Sigmoid colon (tissue), 4 donors: ENCODE measurements at regions not wholly inside any gene's neighbourhood (a gene's known extent, or its start where the extent isn't known, plus 50 kb on each side); places are given as distances from the start of the nearest gene placed in this dataset.

Experiments
- POLR2A ChIP-seq, 2 donors: fragments of 450-650 bp; IDR thresholded peaks; one replicate each; pipeline ENCODE4 v1.6.1; 2016; ENCODE audit warnings: antibody characterized with exemption in 2 of 2, mild to moderate bottlenecking in 2 of 2, moderate library complexity in 2 of 2
- POLR2AphosphoS5 ChIP-seq, 4 donors: sonication (generic); formaldehyde crosslinking; IDR thresholded peaks; one replicate each; pipeline ENCODE4 v1.6.1; 2017; ENCODE audit warnings: antibody characterized with exemption in 4 of 4
- TF ChIP-seq, protein P1 (sequence below), 4 experiments: fragments of 450-650 bp in 3 of 4; fragments of 200-600 bp in 1 of 4; IDR thresholded peaks; one replicate each; pipeline ENCODE4 v1.5.1; 2016 to 2019; ENCODE audit warnings: antibody characterized with exemption in 4 of 4, mild to moderate bottlenecking in 3 of 4, moderate library complexity in 2 of 4

DNA sequence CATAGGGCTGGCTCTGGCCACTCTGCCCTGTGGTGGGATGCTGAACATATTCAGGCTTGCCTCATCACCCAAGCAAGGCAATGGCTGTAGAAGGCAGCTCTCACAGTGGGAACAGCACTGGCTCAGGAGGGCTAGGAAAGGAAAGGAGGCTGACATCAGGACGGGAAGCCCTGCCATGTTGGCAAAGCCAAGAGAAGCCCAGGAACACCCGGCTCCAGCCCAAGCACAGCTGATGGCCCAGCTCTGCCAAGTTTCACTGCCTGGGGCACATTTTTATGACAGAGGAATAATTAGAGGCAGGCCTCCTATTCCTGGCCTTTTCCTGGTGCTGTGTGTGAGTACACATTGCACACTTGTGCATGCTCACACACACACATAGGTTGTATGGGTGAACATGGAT, 163.6 kb upstream of the SMIM23 start:
- TF ChIP-seq, protein P1, sequence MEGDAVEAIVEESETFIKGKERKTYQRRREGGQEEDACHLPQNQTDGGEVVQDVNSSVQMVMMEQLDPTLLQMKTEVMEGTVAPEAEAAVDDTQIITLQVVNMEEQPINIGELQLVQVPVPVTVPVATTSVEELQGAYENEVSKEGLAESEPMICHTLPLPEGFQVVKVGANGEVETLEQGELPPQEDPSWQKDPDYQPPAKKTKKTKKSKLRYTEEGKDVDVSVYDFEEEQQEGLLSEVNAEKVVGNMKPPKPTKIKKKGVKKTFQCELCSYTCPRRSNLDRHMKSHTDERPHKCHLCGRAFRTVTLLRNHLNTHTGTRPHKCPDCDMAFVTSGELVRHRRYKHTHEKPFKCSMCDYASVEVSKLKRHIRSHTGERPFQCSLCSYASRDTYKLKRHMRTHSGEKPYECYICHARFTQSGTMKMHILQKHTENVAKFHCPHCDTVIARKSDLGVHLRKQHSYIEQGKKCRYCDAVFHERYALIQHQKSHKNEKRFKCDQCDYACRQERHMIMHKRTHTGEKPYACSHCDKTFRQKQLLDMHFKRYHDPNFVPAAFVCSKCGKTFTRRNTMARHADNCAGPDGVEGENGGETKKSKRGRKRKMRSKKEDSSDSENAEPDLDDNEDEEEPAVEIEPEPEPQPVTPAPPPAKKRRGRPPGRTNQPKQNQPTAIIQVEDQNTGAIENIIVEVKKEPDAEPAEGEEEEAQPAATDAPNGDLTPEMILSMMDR (IDR thresholded peaks at IDR 0.05), result no peak
- TF ChIP-seq POLR2A (IDR thresholded peaks at IDR 0.05) (no peak), POLR2AphosphoS5 (IDR thresholded peaks at IDR 0.05) (no peak)
